DND-41 (cell line): ENCODE measurements at regions not wholly inside any gene's neighbourhood (a gene's known extent, or its start where the extent isn't known, plus 50 kb on each side); places are given as distances from the start of the nearest gene placed in this dataset.

Experiments used
- CTCF ChIP-seq: IDR thresholded peaks from 2 replicates; pipeline ENCODE4 v1.5.1; 2012; ENCODE audit warnings: borderline replicate concordance, low read length, moderate library complexity, mild to moderate bottlenecking; ENCODE audit not compliant: poor library complexity, severe bottlenecking; ENCODE audit errors: extremely low read depth
- EZH2 ChIP-seq: IDR thresholded peaks from 3 replicates; pipeline ENCODE4 v1.6.1; 2012; ENCODE audit warnings: borderline replicate concordance, low read depth, mild to moderate bottlenecking, moderate library complexity, low read length, inconsistent platforms; ENCODE audit not compliant: severe bottlenecking

DNA sequence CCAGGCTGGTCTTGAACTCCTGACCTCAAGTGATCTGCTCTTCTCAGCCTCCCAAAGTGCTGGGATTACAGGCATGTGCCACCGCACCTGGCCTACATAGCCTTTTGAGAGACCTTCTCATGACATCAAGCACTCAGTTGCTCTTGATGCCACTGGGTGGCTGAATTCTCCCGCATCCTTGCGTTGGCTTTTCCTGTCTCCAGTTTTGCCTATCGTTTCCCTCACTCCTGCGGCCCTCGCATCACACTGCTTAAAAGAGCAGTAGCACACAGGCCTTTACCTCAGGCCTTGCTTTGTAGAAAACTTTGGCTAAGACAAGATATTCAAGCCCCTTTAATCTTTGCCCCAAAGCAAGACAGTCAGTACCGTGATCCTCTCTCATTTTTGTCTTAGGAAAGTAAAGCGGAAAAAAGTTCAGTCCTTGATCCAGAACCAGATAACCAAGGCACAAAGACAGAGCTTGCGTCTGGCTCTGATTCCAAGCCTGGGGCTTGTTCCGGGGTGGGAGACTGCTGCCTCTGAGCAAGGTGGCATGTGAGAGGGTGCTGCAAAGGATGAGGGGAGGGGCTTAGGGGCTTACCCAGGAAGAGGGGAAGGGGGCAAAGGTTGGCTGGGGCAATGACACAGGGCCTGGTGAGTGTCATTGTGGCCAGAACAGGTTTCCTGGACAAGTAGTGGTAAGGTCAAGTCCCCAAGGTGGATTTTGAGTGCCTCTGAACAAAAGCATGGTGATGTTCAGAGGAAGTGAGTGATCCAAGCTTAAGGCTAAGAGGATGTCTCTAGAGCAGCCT is 175.0 kb upstream of the TLE3 start:
- TF ChIP-seq CTCF (no peak), EZH2 (no peak)
